HT1080 (cell line): ENCODE measurements at regions not wholly inside any gene's neighbourhood (a gene's known extent, or its start where the extent isn't known, plus 50 kb on each side); places are given as distances from the start of the nearest gene placed in this dataset.
"Not testable (repeated sequence)": the region's sequence is repeated elsewhere in the genome, so short reads cannot be mapped to it uniquely, and the experiment has no call there.

Experiments used
- DNase-seq: peaks from one replicate; pipeline ENCODE4 v3.0.0-alpha.2; 2015; ENCODE audit warnings: low read depth

- no peak for DNase-seq
These were observed 158.9 kb upstream of the FOXK1 start for GRCh38 chr7:4523219-4523618.

DNA sequence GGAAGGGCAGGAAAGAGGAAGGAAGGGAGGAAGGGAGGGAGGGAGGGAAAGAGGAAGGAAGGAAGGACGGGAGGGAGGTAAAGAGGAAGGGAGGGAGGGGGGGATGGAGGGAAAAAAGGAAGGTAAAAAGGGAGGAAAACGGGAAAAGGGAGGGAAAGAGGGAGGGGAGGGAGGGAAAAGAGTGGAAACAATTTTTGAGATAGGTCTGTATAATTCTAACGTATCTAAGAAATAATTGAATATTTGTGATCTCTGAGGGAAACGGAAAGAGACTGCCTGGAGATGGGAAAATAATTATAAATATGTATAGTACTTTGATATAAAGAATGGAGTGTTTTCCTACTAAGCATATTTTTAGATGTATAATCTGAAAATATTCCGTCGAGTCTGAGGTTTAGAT lies 158.2 kb upstream of the FOXK1 start:
- no peak for DNase-seq

GRCh38 chr7:4525884-4526283 lies 156.2 kb upstream of the FOXK1 start:
- DNase-seq, result no peak

DNA sequence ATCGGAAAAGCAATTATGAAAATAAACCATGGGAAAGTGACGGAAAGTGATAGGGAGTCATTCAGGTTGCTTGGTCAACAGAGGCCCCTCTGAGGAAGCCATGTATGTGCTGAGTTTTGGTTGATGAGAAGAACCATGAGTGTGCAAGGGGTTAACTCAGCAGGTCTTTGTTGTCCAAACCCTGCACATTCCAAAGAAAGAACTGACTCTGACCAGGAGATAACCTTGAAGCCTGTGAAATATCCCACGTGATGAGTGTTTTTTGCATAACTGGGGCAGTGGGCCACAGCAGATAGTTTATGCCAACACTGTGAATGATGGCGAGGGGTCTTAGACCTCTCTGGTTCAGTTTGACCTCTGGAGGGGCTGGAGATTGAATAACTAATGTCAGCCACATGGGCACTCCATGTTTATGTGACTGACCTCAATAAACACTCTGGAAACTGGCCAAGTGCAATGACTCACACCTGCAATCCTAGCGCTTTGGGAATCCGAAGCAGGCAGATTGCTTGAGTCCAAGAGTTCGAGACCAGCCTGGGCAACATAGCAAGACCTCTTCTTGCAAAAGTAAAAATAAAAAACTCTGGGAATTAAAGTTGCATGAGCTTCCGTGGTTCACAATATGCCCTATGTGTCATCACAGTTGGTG lies 154.0 kb upstream of the FOXK1 start:
- no peak for DNase-seq

GRCh38 chr7:4531236-4531635 lies 150.9 kb upstream of the FOXK1 start:
- DNase-seq, result no peak

DNA sequence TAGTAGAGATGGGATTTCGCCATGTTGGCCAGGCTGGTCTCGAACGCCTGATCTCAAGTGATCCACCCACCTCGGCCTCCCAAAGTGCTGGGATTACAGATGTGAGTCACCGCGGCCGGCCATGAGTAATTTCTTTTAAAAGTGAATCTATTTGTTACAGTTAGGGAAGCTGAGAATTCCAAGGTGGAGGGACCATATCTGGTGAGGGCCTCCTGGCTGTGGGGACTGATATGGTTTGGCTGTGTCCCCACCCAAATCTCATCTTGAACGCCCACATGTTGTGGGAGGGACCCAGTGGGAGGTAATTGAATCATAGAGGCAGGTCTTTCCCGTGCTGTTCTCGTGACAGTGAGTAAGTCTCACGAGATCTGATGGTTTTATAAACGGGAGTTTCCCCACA lies 148.8 kb upstream of the FOXK1 start:
- DNase-seq, result peak; percentile 17

DNA sequence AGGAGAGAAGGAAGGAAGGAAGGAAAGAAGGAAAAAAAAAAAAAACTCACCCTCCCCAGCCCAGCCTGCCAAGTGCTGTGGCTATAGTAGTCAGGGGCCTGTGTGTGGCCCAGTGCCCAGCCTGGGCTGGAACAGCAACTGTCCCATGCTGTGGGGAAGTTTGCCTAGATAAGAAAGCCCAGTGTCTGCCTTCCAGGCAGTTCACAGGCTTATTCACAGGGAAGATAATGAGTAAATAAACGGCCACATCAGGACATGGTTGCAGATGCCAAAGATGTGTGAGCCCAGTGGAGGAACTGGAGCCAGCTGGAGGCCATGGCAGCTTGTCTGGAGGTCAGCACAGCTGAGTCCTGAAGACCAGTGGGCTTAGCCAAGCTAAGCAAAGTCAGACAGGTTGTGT lies 132.4 kb upstream of the FOXK1 start:
- DNase-seq, result no peak

GRCh38 chr7:4550117-4550516 lies 132.0 kb upstream of the FOXK1 start:
- DNase-seq, result no peak

GRCh38 chr7:4552985-4553384 lies 129.1 kb upstream of the FOXK1 start:
- no peak for DNase-seq

DNA sequence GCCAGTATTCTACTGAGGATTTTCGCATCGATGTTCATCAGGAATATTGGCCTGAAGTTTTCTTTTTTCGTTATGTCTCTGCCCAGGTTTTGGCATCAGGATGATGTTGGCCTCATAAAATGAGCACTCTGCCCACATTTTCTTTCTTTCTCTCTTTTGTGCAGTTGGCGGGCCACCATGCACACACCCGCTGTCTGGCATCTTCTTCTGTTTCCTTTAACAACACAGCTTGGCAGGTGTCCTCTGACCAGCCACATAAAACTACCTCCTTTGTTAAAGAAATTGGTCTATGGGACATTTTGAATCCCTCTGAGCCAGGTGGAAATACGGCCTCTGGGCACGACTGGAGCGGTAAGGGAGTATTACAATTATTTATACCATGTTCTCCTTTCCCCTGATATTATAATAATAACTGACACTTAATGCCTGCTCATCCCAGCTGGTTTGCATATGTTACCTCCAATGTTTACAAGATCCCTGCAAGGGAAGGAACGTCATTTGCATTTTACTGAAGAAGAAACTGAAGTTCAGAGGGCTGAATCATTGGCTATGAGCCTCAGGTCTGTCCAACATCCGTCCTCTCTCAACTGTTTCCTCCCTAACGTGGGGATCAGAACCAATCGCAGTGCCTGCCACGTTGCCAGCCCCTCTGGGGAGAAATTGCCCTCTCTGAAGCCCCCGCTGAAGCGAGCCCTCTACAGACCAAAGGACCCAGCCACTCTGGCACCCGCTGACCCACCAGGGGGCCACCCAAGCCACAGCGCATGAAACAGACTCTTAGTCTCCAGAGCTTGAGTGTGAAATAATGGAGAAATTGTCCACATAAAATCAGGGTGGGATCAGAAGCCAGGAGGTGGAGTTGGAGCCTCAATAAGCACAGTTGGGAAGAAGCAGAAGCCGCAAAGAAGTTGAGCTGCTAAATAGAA lies 125.0 kb upstream of the FOXK1 start:
- no peak for DNase-seq

DNA sequence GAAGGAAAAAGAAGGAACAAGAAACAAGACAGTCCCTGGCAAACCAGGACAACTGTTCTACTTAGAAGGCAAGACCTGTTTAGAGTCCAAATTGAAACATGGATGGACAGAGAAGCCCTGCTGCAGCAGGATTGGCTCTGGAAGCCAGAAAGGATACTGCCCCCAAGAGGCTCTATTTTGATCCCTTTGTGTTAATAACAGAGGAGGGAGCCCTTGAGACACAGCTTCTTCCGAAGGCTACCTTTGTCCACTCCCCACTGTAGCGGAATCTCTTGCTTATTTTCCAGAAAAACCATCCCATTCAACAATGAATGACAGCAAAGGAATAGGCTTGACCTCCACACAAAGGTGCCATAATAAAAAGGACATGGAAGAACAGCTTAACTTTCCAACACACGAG lies 120.3 kb upstream of the FOXK1 start:
- DNase-seq, result no peak

GRCh38 chr7:4566714-4567113 lies 115.4 kb upstream of the FOXK1 start:
- DNase-seq, result no peak

DNA sequence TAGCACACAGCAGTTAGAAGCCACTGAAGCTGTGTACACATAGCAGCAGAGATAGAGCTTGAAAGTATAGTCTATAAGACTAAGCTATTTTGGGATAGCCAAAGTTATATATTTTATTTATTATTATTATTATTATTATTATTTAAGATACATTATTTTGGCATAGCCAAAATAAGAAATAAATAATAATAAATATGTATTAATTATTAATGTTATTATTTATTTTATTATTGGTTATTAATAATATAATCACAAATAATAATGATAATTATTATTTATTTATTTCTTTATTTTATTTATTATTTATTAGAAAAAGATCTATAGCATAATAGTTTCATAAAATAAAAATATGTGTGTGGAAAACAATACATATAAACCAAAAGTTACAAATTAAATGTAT lies 107.2 kb upstream of the FOXK1 start:
- DNase-seq, result no peak

GRCh38 chr7:4575254-4575653 lies 106.8 kb upstream of the FOXK1 start:
- DNase-seq, result no peak

GRCh38 chr7:4602905-4603842 lies 78.9 kb upstream of the FOXK1 start:
- no peak for DNase-seq

GRCh38 chr7:4603843-4604231 lies 78.3 kb upstream of the FOXK1 start:
- DNase-seq, result no peak

DNA sequence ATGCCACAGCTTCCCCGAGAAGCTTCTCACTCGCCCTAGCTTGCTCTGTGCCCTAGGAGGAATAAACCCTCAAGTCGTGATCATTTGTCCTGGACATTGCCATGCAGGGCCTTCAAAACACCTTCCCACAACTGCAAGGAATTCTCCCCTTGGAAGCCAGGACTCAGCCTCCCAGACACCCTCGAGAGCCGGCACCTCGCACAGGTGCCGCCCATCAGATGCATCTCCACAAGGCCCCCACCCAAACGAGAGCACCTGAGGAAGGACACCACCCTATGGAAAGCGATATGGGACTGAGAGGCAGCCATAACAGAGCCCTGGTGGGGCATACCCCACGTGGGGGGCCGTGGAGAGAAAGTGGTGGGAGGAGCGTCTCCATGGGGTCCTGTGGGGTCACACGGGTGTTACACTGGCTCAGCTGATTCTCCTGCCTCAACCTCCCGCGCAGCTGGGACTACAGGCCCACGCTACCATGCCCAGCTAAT lies 77.6 kb upstream of the FOXK1 start:
- DNase-seq, result no peak

DNA sequence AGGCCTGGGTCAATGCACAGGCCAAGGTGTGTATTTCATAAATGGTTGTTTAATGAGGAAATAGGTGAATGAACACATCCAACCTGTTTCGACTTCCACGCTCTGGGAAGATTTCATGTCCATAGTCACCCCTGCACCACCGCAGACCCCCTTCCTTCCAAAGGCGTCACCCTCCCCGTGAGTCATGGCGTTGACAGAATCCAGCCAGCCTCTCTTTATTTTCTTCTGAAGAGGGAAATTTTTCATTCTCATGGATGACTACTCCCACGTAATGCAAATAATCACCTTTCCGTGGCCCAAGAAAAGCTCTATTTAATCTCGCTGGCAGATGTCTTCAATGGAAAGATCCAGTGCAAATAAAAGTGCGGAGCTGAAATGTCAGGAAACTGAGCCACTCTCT lies 75.3 kb upstream of the FOXK1 start:
- DNase-seq, result no peak

- DNase-seq, result no peak
These were observed 74.8 kb upstream of the FOXK1 start for GRCh38 chr7:4607311-4607729.

GRCh38 chr7:4609576-4609975 lies 72.5 kb upstream of the FOXK1 start:
- DNase-seq, result not testable (repeated sequence)

- peak; percentile 49 for DNase-seq
These were observed 71.2 kb upstream of the FOXK1 start for GRCh38 chr7:4610768-4611467.
